ENCODE measurements at regions not wholly inside any gene's neighbourhood (a gene's known extent, or its start where the extent isn't known, plus 50 kb on each side); places are given as distances from the start of the nearest gene placed in this dataset.

- no peak for DNase-seq
- H3K4me1 Mint-ChIP-seq: no peaks in the 10 kb centered on the region
- CTCF ChIA-PET: no interaction called here
- no peaks in the 10 kb centered on the region for H3K9me3 Mint-ChIP-seq
- no peak overlapping the region for H3K4me3 Mint-ChIP-seq
- H3K27me3 Mint-ChIP-seq: no peaks in the 10 kb centered on the region
- no peaks in the 10 kb centered on the region for H3K36me3 Mint-ChIP-seq
- H3K27ac Mint-ChIP-seq: no peak overlapping the region
Observed at GRCh38 chr4:56092540-56092939, 143.8 kb downstream of the CEP135 start.

- Mint-ChIP-seq H3K4me1 (no peaks in the 10 kb centered on the region), H3K27ac (no peak overlapping the region), H3K9me3 (no peaks in the 10 kb centered on the region), H3K36me3 (no peaks in the 10 kb centered on the region), H3K27me3 (no peaks in the 10 kb centered on the region), H3K4me3 (no peak overlapping the region)
- no peak for DNase-seq
- CTCF ChIA-PET: no interaction called here
Observed at GRCh38 chr4:56086561-56086960, 137.8 kb downstream of the CEP135 start.

GRCh38 chr4:56086073-56086541 is 137.4 kb downstream of the CEP135 start:
- Mint-ChIP-seq H3K9me3 (no peaks in the 10 kb centered on the region), H3K4me3 (no peak overlapping the region), H3K27ac (no peak overlapping the region), H3K36me3 (no peaks in the 10 kb centered on the region), H3K27me3 (no peaks in the 10 kb centered on the region), H3K4me1 (no peaks in the 10 kb centered on the region)
- CTCF ChIA-PET: no interaction called here
- DNase-seq: no peak

GRCh38 chr4:56085275-56085674 is 136.5 kb downstream of the CEP135 start:
- H3K27ac Mint-ChIP-seq: no peak overlapping the region
- no peaks in the 10 kb centered on the region for H3K36me3 Mint-ChIP-seq

GRCh38 chr4:56084851-56085250 is 136.1 kb downstream of the CEP135 start:
- Mint-ChIP-seq H3K4me3 (no peak overlapping the region), H3K4me1 (no peaks in the 10 kb centered on the region), H3K9me3 (no peaks in the 10 kb centered on the region), H3K27ac (no peak overlapping the region), H3K36me3 (no peaks in the 10 kb centered on the region), H3K27me3 (no peaks in the 10 kb centered on the region)
- CTCF ChIA-PET: no interaction called here
- no peak for DNase-seq

More at GRCh38 chr4:56085275-56085674, 136.5 kb downstream of the CEP135 start:
- H3K27me3 Mint-ChIP-seq: no peaks in the 10 kb centered on the region
- H3K4me3 Mint-ChIP-seq: no peak overlapping the region
- no peaks in the 10 kb centered on the region for H3K9me3 Mint-ChIP-seq
- DNase-seq: no peak
- H3K4me1 Mint-ChIP-seq: no peaks in the 10 kb centered on the region
- CTCF ChIA-PET: no interaction called here

All from activated naive CD4-positive, alpha-beta T cell treated with anti-CD3 and anti-CD28 coated beads, Interleukin-2, amount 10 ng/mL, durations not matched to agents 7 days and 5 days (primary cell).